Fibroblast of the aortic adventitia (primary cell): ENCODE measurements at regions not wholly inside any gene's neighbourhood (a gene's known extent, or its start where the extent isn't known, plus 50 kb on each side); places are given as distances from the start of the nearest gene placed in this dataset.
A peak's percentile ranks its signal among the peaks of the same experiment; 100 is the strongest.

Source experiments
- DNase-seq: peaks from one replicate; pipeline ENCODE4 v3.0.0-alpha.2; 2010; ENCODE audit warnings: low read depth
- H3K4me3 ChIP-seq: 2 replicates; pipeline ENCODE4 v1.5.1; 2011; ENCODE audit warnings: low read depth, mild to moderate bottlenecking, control low read depth, low read length, moderate library complexity
- CTCF ChIP-seq: IDR thresholded peaks from 2 replicates; pipeline ENCODE4 v1.5.1; 2011; ENCODE audit warnings: mild to moderate bottlenecking, low read length, control low read depth, inconsistent platforms; ENCODE audit not compliant: insufficient read depth

GRCh38 chr5:77873239-77873638, 97.1 kb upstream of the TBCA start:
- TF ChIP-seq CTCF: no peak
- no peak overlapping the region for H3K4me3 ChIP-seq
- no peak for DNase-seq

- DNase-seq: no peak
- TF ChIP-seq CTCF: no peak
- H3K4me3 ChIP-seq: no peak overlapping the region
These were observed 95.8 kb upstream of the TBCA start for GRCh38 chr5:77871946-77872345.

- no peak for TF ChIP-seq CTCF
- no peak for DNase-seq
- no peak overlapping the region for H3K4me3 ChIP-seq
These were observed 94.9 kb upstream of the TBCA start for GRCh38 chr5:77871016-77871415.

- H3K4me3 ChIP-seq: no peak overlapping the region
- TF ChIP-seq CTCF: no peak
- DNase-seq: no peak
These were observed 93.1 kb upstream of the TBCA start for GRCh38 chr5:77869116-77869798.

GRCh38 chr5:77867914-77868313, 91.8 kb upstream of the TBCA start:
- H3K4me3 ChIP-seq: no peak overlapping the region
- no peak for DNase-seq
- TF ChIP-seq CTCF: no peak

- H3K4me3 ChIP-seq: no peak overlapping the region
- DNase-seq: peak; percentile 61
- peak; percentile 68 for TF ChIP-seq CTCF
These were observed 91.1 kb upstream of the TBCA start for GRCh38 chr5:77867194-77867691.

GRCh38 chr5:77866198-77866597, 90.1 kb upstream of the TBCA start:
- DNase-seq: no peak
- H3K4me3 ChIP-seq: no peak overlapping the region
- no peak for TF ChIP-seq CTCF
